ENCODE measurements at regions not wholly inside any gene's neighbourhood (a gene's known extent, or its start where the extent isn't known, plus 50 kb on each side); places are given as distances from the start of the nearest gene placed in this dataset.
"Not testable (repeated sequence)": the region's sequence is repeated elsewhere in the genome, so short reads cannot be mapped to it uniquely, and the experiment has no call there.

DNA sequence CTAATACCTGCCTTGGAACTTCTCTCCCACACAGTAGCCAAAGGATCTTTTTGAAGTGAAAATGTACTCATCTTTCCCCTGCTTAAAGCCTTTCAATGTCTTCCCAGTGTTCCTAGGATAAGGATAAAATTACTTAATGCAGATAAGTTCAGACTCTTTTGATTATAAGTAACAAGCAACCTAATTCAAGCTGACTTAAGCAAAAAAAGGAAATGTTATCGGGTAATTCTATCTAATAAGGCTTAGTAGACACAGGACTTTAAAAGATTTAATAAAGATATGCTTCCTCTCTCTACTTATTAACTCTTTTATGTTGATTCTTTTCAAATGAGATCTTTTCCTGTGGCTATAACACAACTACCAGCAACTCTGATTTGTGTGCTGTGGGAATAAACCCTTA is 284.2 kb downstream of the OXSM start:
- no peak overlapping the region for H3K9ac ChIP-seq (ENCODE audit: low read length)
- H3K36me3 ChIP-seq (ENCODE audit: insufficient read depth, low read length): no peaks in the 10 kb centered on the region
- H3K4me3 ChIP-seq (ENCODE audit: low read depth in 1 of 2, low read length in 2 of 2): no peak overlapping the region
- H3K27me3 ChIP-seq (ENCODE audit: control insufficient read depth in 1 of 2, insufficient read depth in 2 of 2, low read length in 2 of 2): no peaks in the 10 kb centered on the region
- peaks cover 12% of the 10 kb centered on the region for H3K4me1 ChIP-seq (ENCODE audit: insufficient read depth, low read length)
- no peak overlapping the region for H3K27ac ChIP-seq (ENCODE audit: low read depth, low read length)
- H3K9me3 ChIP-seq (ENCODE audit: low read length): no peaks in the 10 kb centered on the region

DNA sequence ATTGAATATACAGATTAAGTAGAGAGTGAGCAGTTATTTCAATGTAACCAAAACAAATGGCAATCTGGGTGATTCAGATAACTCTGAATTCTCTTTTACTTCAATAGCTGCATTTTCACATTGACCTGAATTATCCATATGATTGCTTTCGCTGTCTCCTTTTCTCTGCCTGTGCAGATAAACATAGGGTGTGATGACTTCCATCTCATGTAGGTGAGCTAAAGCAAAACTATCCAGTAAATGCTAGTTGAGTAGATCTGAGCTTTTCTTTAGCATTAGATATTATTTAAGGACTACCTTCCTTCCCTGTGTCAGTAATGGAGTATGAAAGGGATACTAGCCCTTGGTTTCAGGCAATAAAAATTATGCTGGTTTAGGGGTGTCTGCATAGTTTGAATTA is 288.6 kb downstream of the OXSM start:
- Histone ChIP-seq H3K27ac (ENCODE audit: low read depth, low read length) (no peak overlapping the region), H3K36me3 (ENCODE audit: insufficient read depth, low read length) (no peaks in the 10 kb centered on the region), H3K4me3 (ENCODE audit: low read depth in 1 of 2, low read length in 2 of 2) (no peak overlapping the region), H3K27me3 (ENCODE audit: control insufficient read depth in 1 of 2, insufficient read depth in 2 of 2, low read length in 2 of 2) (no peaks in the 10 kb centered on the region), H3K9me3 (ENCODE audit: low read length) (no peaks in the 10 kb centered on the region), H3K4me1 (ENCODE audit: insufficient read depth, low read length) (peaks cover 2% of the 10 kb centered on the region), H3K9ac (ENCODE audit: low read length) (no peak overlapping the region)

DNA sequence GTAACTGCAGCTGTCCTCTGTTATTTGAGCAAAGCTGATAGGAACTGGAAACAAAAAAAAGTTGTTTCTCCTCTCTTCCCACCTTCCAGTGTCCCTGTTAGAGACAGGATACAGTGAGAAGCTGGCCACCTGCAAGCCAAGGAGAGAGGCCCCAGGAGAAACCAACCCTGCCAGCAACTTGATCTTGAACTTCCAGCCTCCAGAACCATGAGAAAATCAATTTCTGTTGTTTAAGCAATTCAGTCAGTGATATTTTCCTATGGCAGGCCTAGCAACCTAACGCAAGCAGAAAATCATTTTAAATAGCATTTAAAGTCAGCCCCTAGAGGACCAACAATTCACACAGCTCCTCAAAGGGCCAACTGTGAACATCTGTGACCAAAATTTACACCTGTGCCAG is 291.3 kb downstream of the OXSM start:
- Histone ChIP-seq H3K27me3 (ENCODE audit: control insufficient read depth in 1 of 2, insufficient read depth in 2 of 2, low read length in 2 of 2) (no peaks in the 10 kb centered on the region), H3K9me3 (ENCODE audit: low read length) (no peaks in the 10 kb centered on the region), H3K9ac (ENCODE audit: low read length) (no peak overlapping the region)

DNA sequence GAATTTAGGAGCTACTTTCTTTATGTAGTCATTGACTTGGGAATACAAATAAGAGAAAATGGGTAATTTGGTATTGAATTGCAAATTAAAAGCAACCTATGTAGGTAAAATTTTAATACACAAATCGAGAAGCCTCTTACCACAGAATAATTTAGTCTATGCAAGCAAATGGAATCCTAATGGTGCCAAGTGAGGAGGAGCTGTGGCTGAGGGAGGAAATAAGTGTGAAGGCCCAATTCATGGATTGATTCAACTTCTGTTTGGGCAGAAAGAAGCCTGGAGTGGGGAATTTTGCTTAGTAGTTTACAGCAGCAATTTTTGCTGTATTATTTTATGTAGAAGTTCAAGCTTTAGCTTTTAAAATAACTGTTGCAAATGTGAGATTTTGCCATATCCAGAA is 291.9 kb downstream of the OXSM start:
- Histone ChIP-seq H3K4me1 (ENCODE audit: insufficient read depth, low read length) (peaks cover 17% of the 10 kb centered on the region), H3K27me3 (ENCODE audit: control insufficient read depth in 1 of 2, insufficient read depth in 2 of 2, low read length in 2 of 2) (no peaks in the 10 kb centered on the region), H3K9ac (ENCODE audit: low read length) (no peak overlapping the region), H3K36me3 (ENCODE audit: insufficient read depth, low read length) (no peaks in the 10 kb centered on the region), H3K4me3 (ENCODE audit: low read depth in 1 of 2, low read length in 2 of 2) (no peak overlapping the region), H3K9me3 (ENCODE audit: low read length) (no peaks in the 10 kb centered on the region), H3K27ac (ENCODE audit: low read depth, low read length) (no peak overlapping the region)

More for the DNA sequence above, 291.3 kb downstream of the OXSM start:
- no peaks in the 10 kb centered on the region for H3K36me3 ChIP-seq (ENCODE audit: insufficient read depth, low read length)
- H3K27ac ChIP-seq (ENCODE audit: low read depth, low read length): no peak overlapping the region
- no peak overlapping the region for H3K4me3 ChIP-seq (ENCODE audit: low read depth in 1 of 2, low read length in 2 of 2)
- H3K4me1 ChIP-seq (ENCODE audit: insufficient read depth, low read length): peaks cover 17% of the 10 kb centered on the region

DNA sequence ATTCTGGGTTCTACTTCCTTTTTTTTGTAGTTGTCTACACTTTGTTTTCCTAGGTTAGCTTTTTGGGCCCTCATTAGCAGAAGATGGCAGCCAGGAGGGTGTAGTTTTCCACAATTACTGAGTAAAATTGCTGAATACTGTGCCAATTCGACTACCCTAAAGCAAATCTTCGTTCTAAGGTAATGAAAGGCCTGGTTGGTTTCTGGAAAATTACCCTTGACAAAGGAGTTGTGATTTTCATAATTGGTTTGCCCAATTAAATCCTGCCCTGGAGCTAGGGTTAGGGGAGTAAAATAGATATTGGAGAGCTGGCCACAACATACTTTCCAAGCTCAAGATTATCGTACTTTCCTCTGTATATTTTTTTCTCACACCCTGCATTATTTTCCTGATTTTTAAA is 293.0 kb downstream of the OXSM start:
- H3K4me3 ChIP-seq (ENCODE audit: low read depth in 1 of 2, low read length in 2 of 2): no peak overlapping the region
- no peak overlapping the region for H3K27ac ChIP-seq (ENCODE audit: low read depth, low read length)
- no peaks in the 10 kb centered on the region for H3K36me3 ChIP-seq (ENCODE audit: insufficient read depth, low read length)
- no peaks in the 10 kb centered on the region for H3K27me3 ChIP-seq (ENCODE audit: control insufficient read depth in 1 of 2, insufficient read depth in 2 of 2, low read length in 2 of 2)
- H3K9ac ChIP-seq (ENCODE audit: low read length): no peak overlapping the region
- no peaks in the 10 kb centered on the region for H3K9me3 ChIP-seq (ENCODE audit: low read length)
- H3K4me1 ChIP-seq (ENCODE audit: insufficient read depth, low read length): peaks cover 17% of the 10 kb centered on the region

DNA sequence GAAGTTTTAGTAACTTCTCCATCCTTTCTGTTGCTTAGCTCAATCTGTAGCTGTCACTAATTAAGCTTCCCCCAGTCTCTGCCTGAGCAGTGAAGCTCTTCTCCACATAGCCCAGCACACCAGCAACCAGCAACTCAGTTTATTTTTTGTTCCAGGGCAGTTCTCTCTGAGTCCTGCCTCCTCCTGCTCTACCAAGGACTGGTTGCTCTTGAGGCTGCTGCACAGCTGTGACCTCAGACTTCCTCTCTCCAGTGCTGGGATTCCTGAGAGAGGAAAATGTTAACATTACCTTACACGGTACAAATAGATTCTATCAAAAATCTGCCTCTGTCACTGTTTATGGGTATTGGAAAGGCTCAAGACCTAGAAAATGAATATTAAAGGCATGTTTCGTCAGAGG is 294.7 kb downstream of the OXSM start:
- Histone ChIP-seq H3K4me3 (ENCODE audit: low read depth in 1 of 2, low read length in 2 of 2) (no peak overlapping the region), H3K9me3 (ENCODE audit: low read length) (no peaks in the 10 kb centered on the region), H3K9ac (ENCODE audit: low read length) (no peak overlapping the region), H3K4me1 (ENCODE audit: insufficient read depth, low read length) (peaks cover 17% of the 10 kb centered on the region), H3K27me3 (ENCODE audit: control insufficient read depth in 1 of 2, insufficient read depth in 2 of 2, low read length in 2 of 2) (no peaks in the 10 kb centered on the region), H3K27ac (ENCODE audit: low read depth, low read length) (no peak overlapping the region), H3K36me3 (ENCODE audit: insufficient read depth, low read length) (no peaks in the 10 kb centered on the region)

DNA sequence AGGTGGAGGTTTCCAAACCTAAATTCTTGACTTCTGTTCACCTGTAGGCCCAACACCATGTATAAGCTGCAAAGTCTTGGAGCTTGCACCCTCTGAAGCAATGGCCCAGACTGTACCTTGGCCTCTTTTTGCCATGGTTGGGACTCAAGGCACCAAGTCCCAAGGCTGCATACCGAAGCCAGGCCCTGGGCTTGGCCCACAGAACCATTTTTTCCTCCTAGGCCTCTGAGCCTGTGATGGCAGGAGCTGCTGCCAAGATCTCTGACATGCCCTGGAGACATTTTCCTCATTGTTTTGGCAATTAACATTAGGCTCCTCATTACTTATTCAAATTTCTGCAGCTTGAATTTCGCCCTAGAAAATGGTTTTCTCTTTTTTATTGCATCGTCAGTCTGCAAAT is 297.9 kb downstream of the OXSM start:
- no peak overlapping the region for H3K4me3 ChIP-seq (ENCODE audit: low read depth in 1 of 2, low read length in 2 of 2)
- no peak overlapping the region for H3K27ac ChIP-seq (ENCODE audit: low read depth, low read length)
- peaks cover 17% of the 10 kb centered on the region for H3K4me1 ChIP-seq (ENCODE audit: insufficient read depth, low read length)
- no peaks in the 10 kb centered on the region for H3K36me3 ChIP-seq (ENCODE audit: insufficient read depth, low read length)
- no peaks in the 10 kb centered on the region for H3K27me3 ChIP-seq (ENCODE audit: control insufficient read depth in 1 of 2, insufficient read depth in 2 of 2, low read length in 2 of 2)
- no peaks in the 10 kb centered on the region for H3K9me3 ChIP-seq (ENCODE audit: low read length)
- H3K9ac ChIP-seq (ENCODE audit: low read length): no peak overlapping the region

DNA sequence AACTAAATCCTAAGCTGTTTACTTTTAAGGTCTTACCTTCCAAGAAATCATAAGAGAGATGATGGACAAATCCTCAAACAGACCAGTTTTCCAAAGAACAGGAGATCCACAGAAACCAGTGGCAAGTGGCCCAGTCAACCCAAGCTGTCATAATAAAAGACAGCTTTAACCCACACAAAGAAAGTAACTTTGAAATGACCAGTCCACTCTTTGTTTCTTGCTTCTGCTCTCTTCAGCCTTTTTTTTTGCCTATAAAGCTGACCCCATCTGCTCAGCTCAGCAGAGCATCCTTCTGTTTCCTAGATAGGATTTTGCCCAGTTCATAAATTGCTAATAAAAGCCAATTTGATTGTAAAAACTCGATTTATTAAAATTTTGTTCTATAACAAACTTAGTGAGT is 299.4 kb downstream of the OXSM start:
- Histone ChIP-seq H3K27ac (ENCODE audit: low read depth, low read length) (no peak overlapping the region), H3K27me3 (ENCODE audit: control insufficient read depth in 1 of 2, insufficient read depth in 2 of 2, low read length in 2 of 2) (no peaks in the 10 kb centered on the region), H3K4me1 (ENCODE audit: insufficient read depth, low read length) (peaks cover 9% of the 10 kb centered on the region), H3K9me3 (ENCODE audit: low read length) (no peaks in the 10 kb centered on the region), H3K36me3 (ENCODE audit: insufficient read depth, low read length) (no peaks in the 10 kb centered on the region), H3K4me3 (ENCODE audit: low read depth in 1 of 2, low read length in 2 of 2) (no peak overlapping the region), H3K9ac (ENCODE audit: low read length) (no peak overlapping the region)

DNA sequence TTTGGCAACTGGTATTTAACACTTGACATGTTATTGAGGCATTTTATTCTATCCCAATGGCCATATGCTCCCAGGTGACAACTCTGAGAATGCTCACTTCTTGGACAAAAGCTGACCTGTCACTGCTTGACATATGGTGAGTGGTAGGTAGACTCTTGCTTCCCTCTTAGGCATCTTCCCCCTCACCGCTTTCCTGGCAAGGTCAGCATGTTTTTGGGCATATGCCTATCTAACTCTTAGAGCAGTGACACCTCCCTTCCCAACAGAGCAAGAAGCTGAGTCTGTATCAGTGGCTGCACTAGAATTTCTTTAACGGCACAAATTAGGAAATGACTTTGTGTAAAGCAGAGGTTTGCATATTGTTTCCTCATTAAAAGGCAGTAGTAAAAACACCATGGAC is 300.7 kb downstream of the OXSM start:
- no peak overlapping the region for H3K4me3 ChIP-seq (ENCODE audit: low read depth in 1 of 2, low read length in 2 of 2)
- no peaks in the 10 kb centered on the region for H3K27me3 ChIP-seq (ENCODE audit: control insufficient read depth in 1 of 2, insufficient read depth in 2 of 2, low read length in 2 of 2)
- H3K27ac ChIP-seq (ENCODE audit: low read depth, low read length): no peak overlapping the region
- no peaks in the 10 kb centered on the region for H3K9me3 ChIP-seq (ENCODE audit: low read length)
- H3K9ac ChIP-seq (ENCODE audit: low read length): no peak overlapping the region
- H3K36me3 ChIP-seq (ENCODE audit: insufficient read depth, low read length): no peaks in the 10 kb centered on the region
- H3K4me1 ChIP-seq (ENCODE audit: insufficient read depth, low read length): no peaks in the 10 kb centered on the region

DNA sequence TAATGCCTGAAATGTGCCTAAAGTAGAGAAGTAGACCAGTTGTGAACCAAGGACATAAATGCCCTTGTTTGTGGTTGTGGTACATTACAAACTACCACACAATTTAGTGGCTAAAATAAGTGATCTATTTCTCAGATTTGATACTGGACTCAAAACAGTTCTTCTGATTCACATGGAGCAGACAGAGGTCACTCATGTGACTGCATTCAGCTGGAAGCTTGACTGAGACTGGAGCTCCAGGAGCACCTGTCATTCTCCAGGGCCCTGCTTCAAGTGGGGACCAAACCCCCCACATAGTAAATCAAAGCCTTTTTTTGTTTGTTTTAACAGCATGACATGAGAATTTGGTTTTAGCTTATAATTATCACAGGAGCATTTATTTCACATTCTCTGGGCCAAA is 301.2 kb downstream of the OXSM start:
- H3K27ac ChIP-seq (ENCODE audit: low read depth, low read length): no peak overlapping the region
- no peaks in the 10 kb centered on the region for H3K36me3 ChIP-seq (ENCODE audit: insufficient read depth, low read length)
- no peaks in the 10 kb centered on the region for H3K9me3 ChIP-seq (ENCODE audit: low read length)
- H3K9ac ChIP-seq (ENCODE audit: low read length): no peak overlapping the region
- no peaks in the 10 kb centered on the region for H3K27me3 ChIP-seq (ENCODE audit: control insufficient read depth in 1 of 2, insufficient read depth in 2 of 2, low read length in 2 of 2)
- H3K4me3 ChIP-seq (ENCODE audit: low read depth in 1 of 2, low read length in 2 of 2): no peak overlapping the region
- no peaks in the 10 kb centered on the region for H3K4me1 ChIP-seq (ENCODE audit: insufficient read depth, low read length)

DNA sequence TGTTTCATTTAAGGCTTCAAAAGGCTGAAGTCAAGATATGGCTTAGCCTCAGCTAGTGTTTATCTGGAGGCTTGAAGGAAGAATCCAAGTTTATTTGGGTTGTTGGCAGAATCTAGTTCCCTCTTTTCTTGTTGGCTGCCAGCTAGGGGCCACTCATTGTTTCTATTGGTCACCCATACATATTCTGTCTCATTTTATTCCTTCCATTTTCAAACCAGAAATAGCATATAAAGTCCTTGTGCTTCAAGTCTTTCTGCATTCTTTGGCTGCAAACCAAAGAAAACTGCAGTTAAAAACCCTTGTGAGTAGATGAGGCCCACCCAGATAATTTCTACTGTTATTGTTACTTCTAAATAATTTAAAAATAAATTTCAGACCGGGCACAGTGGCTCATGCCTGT is 301.7 kb downstream of the OXSM start:
- H3K9me3 ChIP-seq (ENCODE audit: low read length): no peaks in the 10 kb centered on the region
- H3K9ac ChIP-seq (ENCODE audit: low read length): no peak overlapping the region
- no peaks in the 10 kb centered on the region for H3K4me1 ChIP-seq (ENCODE audit: insufficient read depth, low read length)
- H3K36me3 ChIP-seq (ENCODE audit: insufficient read depth, low read length): no peaks in the 10 kb centered on the region
- no peaks in the 10 kb centered on the region for H3K27me3 ChIP-seq (ENCODE audit: control insufficient read depth in 1 of 2, insufficient read depth in 2 of 2, low read length in 2 of 2)
- no peak overlapping the region for H3K4me3 ChIP-seq (ENCODE audit: low read depth in 1 of 2, low read length in 2 of 2)
- no peak overlapping the region for H3K27ac ChIP-seq (ENCODE audit: low read depth, low read length)

DNA sequence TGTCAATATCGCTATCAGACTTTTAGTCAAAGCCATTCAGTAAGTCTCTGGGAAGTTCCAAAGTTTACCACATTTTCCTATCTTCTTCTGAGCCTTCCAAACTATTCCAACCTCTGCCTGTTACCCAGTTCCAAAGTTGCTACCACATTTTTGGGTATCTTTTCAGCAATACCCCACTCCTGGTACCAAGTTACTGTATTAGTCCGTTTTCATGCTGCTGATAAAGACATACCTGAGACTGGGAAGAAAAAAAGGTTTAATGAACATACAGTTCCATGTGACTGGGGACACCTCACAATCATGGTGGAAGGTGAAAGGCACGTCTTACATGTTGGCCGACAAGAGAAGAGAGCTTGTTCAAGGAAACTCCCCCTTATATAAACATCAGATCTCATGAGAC is 307.2 kb downstream of the OXSM start:
- H3K4me1 ChIP-seq (ENCODE audit: insufficient read depth, low read length); H3K27me3 ChIP-seq (ENCODE audit: control insufficient read depth in 1 of 2, insufficient read depth in 2 of 2, low read length in 2 of 2); H3K4me3 ChIP-seq (ENCODE audit: low read depth in 1 of 2, low read length in 2 of 2); H3K36me3 ChIP-seq (ENCODE audit: insufficient read depth, low read length); H3K9me3 ChIP-seq (ENCODE audit: low read length); H3K27ac ChIP-seq (ENCODE audit: low read depth, low read length); H3K9ac ChIP-seq (ENCODE audit: low read length): not testable (repeated sequence)
